Activated CD8-positive, alpha-beta memory T cell treated with anti-CD3 and anti-CD28 coated beads for 24 hours (primary cell): ENCODE measurements at regions not wholly inside any gene's neighbourhood (a gene's known extent, or its start where the extent isn't known, plus 50 kb on each side); places are given as distances from the start of the nearest gene placed in this dataset.
A peak's percentile ranks its signal among the peaks of the same experiment; 100 is the strongest.
"Not testable (repeated sequence)": the region's sequence is repeated elsewhere in the genome, so short reads cannot be mapped to it uniquely, and the experiment has no call there.

Experiments used
- DNase-seq: peaks from one replicate; pipeline ENCODE4 v3.0.0-alpha.2; 2020

DNA sequence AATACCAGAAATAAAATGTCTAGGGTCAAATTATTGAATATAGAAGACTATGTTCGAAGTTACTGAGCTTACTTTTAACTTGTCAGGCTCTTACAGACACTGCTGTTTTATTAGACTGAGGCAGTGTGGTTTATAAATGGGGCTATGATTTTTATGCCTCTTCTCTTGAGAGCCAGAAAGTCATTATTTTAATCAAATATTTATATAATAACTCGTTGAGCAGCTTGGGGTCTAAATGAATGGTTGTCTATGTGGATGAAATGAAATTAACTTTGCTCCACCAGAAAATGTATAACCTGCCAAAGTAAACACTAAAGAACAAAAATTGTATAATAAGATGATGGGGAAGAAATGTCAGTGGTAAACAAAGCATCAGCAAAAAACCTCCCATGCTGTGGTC is 175.6 kb upstream of the THSD7A start:
- no peak for DNase-seq

DNA sequence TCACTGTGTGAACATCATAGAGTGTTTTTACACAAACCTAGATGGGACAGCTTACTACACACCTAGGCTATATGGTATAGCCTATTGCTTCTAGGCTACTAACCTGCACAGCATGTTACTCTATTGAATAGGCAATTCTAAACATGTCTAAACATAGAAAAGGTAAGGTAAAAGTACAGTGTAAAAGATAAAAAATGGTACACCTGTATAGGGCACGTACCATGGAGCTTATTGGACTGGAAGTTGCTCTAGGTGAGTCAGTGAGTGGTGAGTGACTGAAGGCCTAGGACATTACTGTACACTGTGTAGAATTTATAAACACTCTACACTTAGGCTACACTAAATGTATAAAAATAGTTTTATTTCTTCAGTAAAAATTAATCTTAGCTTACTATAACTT is 182.0 kb upstream of the THSD7A start:
- DNase-seq, result no peak

GRCh38 chr7:12016439-12016838 is 184.4 kb upstream of the THSD7A start:
- no peak for DNase-seq

DNA sequence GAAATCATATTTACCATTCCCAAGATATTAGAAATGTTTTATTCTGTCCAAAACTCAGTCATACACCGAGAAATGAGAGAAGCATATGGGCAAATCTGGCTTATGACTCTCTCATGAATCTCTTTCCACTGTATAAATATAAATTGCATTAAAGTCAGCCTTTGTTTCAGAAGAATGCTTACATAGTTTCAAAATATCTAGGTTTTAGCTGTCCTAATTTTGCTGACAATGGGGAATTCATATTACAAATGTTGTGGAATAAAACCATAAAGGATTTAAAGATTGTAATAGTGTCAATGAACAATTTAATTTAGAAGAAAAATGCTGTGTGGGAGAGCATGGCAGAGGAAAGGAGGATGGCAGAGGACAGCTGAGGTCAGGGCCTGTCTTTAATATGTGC is 185.0 kb upstream of the THSD7A start:
- DNase-seq, result no peak

DNA sequence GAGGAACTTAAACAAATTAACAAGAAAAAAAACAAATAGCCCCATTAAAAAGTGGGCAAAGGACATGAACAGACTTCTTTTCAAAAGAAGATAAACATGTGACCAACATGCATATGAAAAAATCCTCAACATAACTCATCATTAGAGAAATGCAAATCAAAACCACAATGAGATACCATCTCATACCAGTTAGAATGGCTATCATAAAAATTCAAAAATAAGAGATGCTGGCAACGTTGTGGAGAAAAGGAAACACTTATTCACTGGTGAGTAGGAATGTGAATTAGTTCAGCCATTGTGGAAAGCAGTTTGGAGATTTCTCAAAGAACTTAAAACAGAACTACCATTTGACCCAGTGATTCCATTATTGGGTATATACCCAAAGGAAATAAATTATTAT is 189.1 kb upstream of the TMEM106B start:
- not testable (repeated sequence) for DNase-seq

GRCh38 chr7:12025246-12025645 is 185.8 kb upstream of the TMEM106B start:
- DNase-seq, result no peak

GRCh38 chr7:12028508-12028907 is 182.6 kb upstream of the TMEM106B start:
- no peak for DNase-seq

- DNase-seq, result no peak
Observed at GRCh38 chr7:12030116-12030515, 181.0 kb upstream of the TMEM106B start.

- no peak for DNase-seq
Observed at GRCh38 chr7:12031186-12031585, 179.9 kb upstream of the TMEM106B start.

DNA sequence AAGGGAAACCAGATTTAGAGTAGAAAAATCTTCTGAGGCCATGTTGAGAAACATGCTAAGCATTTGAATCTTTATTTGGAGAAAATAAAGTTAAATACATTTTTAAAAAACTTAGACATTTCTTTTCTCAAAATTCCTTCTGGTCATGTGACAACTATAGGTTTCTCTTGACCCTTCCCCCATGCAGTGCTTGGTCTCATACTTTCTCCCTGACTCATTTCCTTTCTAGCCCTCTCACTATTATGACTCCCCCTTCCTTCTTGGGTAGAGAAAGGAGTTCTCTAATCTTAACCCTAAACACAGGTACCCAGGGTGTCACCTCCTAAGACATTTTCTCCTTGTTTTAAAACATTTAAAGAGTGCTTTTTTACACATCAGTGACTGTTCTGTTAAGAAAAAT is 179.5 kb upstream of the TMEM106B start:
- no peak for DNase-seq

GRCh38 chr7:12032146-12032545 is 178.9 kb upstream of the TMEM106B start:
- no peak for DNase-seq

DNA sequence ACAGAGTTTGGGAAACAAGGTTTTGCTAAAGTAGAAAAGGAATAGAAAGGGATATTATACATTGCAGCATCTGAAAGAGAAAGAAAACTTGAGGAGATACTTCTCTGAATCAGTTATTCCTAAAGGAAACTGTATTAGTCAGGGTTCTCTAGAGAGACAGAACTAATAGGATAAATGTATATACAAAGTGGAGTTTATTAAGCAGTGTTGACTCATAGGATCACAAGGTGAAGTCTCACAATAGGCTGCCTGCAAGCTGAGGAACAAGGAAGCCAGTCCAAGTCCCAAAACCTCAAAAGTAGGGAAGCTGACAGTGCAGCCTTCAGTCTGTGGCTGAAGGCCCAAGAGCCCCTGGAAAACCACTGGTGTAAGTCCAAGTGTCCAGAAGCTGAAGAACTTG is 167.6 kb upstream of the TMEM106B start:
- DNase-seq, result not testable (repeated sequence)

DNA sequence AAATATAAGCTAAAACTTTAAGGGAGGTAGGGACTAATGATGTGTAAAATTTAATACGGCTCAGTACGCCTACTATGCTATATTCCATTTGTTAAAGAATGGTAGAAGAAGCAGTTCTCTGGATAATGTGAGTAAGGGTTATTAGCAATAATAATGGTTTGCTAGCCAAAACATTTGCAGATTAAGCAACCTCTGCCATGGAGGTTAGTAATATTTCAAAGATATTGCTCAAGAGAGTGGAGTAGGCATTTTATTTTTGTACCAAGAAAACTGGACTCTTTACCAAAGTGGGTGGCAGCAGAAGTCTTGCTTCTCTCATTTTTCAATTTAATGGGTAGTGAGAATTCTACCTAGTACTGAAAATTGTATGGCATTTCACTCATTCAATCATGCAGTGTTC is 158.9 kb upstream of the TMEM106B start:
- DNase-seq, result no peak

- DNase-seq, result no peak
Observed at GRCh38 chr7:12053561-12053960, 157.5 kb upstream of the TMEM106B start.

- no peak for DNase-seq
Observed at GRCh38 chr7:12054830-12055229, 156.3 kb upstream of the TMEM106B start.

DNA sequence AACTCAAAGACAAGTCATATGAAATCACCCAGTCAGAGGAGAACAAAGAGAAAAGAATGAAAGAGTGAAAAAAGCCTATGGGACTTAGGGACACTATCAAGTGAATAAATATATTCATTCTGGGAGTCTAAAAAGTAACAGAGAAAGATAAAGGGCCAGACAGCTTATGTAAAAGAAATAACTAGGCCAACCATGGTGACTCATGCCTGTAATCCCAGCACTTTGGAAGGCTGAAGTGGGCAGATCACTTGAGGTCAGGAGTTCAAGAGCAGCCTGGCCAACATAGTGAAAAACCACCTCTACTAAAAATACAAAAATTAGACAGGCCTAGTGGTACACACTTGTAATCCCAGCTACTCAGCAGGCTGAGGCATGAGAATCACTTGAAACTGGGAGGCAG is 154.7 kb upstream of the TMEM106B start:
- DNase-seq, result no peak

- no peak for DNase-seq
Observed at GRCh38 chr7:12056977-12057376, 154.1 kb upstream of the TMEM106B start.

DNA sequence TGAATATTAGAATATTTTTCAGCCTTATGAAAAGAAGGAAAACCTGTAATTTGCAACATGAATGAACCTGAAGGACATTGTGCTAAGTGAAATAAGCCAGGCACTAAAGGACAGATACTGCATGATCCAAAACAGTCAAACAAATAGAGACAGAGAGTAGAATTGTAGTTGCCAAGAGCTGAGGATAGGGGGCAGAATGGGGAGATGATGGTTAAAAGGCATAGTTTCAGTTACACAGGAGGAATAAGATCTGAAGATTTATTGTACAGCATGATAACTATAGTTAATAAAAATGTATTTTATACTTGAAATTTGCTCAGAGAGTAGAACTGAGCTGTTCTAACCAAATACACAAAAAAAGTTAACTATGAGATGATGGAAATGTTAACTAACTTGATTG is 149.0 kb upstream of the TMEM106B start:
- DNase-seq, result no peak

DNA sequence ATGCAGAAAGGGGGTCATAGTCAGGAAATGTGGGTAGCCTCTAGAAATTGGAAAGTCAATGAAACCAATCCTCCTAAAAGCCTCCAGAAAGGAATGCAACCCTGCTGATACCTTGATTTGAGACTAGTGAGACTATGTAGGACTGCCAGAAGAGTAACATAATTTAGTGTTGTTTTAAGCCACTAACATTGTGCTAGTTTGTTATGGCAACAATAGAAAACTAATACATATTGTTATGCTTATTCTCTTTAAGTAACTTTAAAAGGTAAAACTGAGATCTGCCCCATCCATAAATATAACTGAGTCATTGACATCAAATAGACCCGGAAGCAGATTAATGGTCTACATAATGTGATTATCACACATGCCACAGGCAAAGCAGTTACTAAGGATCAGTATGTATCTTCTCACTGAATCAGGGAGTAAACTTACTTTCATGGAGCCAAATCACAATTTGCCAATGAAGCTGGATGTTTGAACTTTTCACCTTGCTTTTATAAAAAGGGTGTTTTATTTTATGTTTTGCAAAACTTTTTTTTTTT is 146.4 kb upstream of the TMEM106B start:
- DNase-seq, result no peak

DNA sequence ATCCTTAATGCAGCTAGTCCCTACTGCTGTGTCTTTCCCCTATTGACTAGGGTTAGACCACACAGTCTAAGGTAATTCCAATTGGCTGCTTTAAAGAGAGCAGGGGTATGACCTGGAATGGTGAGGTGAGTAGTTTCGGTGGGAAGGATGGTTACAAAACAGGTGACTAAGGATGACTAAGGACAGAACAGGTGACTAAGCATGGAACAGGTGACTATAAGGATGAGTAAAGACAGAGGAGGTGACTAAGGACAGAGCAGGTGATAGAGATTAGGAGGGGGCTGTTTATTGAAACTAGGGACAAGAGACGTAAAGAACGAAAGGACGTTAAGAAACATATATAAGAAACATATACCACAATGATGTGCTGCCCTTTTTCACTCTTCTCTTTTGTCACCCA is 145.1 kb upstream of the TMEM106B start:
- DNase-seq, result no peak

DNA sequence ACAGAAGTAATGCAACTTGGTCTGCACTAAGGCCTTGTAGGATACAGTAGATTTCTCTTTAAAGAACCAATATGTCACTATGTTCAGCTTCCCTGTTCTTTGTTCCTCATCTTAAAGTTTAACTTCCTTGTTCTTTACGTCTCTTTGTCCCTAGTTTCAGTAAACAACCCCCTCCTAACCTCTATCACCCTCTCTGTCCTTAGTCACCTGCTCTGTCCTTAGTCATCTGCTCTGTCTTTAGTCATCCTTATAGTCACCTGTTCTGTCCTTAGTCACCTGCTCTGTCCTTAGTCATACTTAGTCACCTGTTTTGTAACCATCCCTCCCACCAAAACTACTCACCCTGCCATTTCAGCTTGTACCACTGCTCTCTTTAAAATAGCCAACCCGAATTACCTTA is 144.6 kb upstream of the TMEM106B start:
- DNase-seq, result no peak

- peak; percentile 79 for DNase-seq
Observed at GRCh38 chr7:12067156-12067831, 143.8 kb upstream of the TMEM106B start.

DNA sequence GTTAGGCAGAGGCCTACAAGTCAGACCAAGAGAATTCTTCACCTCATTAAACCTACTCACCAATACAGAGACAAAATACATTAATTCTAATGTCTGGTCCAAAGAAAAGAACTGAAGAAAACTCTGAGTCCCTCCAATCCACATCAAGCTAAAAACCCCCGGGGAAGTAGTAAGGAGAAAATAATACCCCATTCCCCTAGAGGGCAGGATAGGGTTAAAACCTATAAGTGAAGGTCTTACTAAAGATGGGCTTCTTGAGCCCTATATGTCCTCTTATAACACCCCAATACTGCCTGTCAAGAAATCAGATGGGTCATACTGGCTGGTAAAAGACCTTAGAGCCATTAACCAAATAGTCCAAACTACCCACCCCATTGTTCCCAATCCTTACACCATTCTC is 141.3 kb upstream of the TMEM106B start:
- DNase-seq, result no peak

DNA sequence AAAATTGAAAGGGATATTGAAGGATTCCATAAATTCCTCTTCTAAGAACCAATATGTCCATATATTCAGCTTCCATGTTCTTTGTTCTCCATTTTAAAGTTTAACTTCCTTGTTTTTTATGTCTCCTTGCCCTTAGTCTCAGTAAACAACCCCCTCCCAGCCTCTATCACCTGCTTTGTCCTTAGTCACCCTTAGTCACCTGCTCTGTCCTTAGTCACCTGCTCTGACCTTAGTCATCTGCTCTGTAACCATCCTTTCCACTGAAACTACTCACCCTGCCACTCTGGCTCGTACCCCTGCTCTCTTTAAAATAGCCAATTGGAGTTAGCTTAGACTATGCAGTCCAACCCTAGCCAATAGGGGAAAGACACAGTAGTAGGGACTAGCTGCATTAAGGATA is 136.2 kb upstream of the TMEM106B start:
- no peak for DNase-seq

- DNase-seq, result no peak
Observed at GRCh38 chr7:12080006-12080405, 131.1 kb upstream of the TMEM106B start.
